ENCODE measurements at regions not wholly inside any gene's neighbourhood (a gene's known extent, or its start where the extent isn't known, plus 50 kb on each side); places are given as distances from the start of the nearest gene placed in this dataset.
A peak's percentile ranks its signal among the peaks of the same experiment; 100 is the strongest.

- H3K4me3 ChIP-seq (ENCODE audit: low read depth, low read length) = no peak overlapping the region
Measured at GRCh38 chr2:200742426-200742825, 69.3 kb upstream of the BZW1 start.

GRCh38 chr2:200743042-200743676, 68.6 kb upstream of the BZW1 start:
- Histone ChIP-seq H3K36me3 (no peaks in the 10 kb centered on the region), H3K27me3 (no peaks in the 10 kb centered on the region), H3K9me3 (no peaks in the 10 kb centered on the region), H3K4me3 (ENCODE audit: low read depth, low read length) (no peak overlapping the region), H3K4me1 (no peaks in the 10 kb centered on the region; the same call in 1 of the 2 replicates)
- DNase-seq = no peak
- no peak for TF ChIP-seq CTCF (IDR thresholded peaks at IDR 0.05; ENCODE audit: low read depth, low read length)

More at GRCh38 chr2:200742426-200742825, 69.3 kb upstream of the BZW1 start:
- no peaks in the 10 kb centered on the region for H3K4me1 ChIP-seq
- TF ChIP-seq CTCF (IDR thresholded peaks at IDR 0.05; ENCODE audit: low read depth, low read length) = no peak
- no peaks in the 10 kb centered on the region for H3K27me3 ChIP-seq
- no peaks in the 10 kb centered on the region for H3K36me3 ChIP-seq
- no peak for DNase-seq
- no peaks in the 10 kb centered on the region for H3K9me3 ChIP-seq

GRCh38 chr2:200744201-200744602, 67.5 kb upstream of the BZW1 start:
- H3K9me3 ChIP-seq = no peaks in the 10 kb centered on the region
- H3K4me3 ChIP-seq (ENCODE audit: low read depth, low read length) = no peak overlapping the region
- H3K27me3 ChIP-seq = no peaks in the 10 kb centered on the region
- TF ChIP-seq CTCF (IDR thresholded peaks at IDR 0.05; ENCODE audit: low read depth, low read length) = no peak
- no peaks in the 10 kb centered on the region for H3K36me3 ChIP-seq
- no peaks in the 10 kb centered on the region; the same call in 1 of the 2 replicates for H3K4me1 ChIP-seq
- peak; percentile 31 for DNase-seq

- Histone ChIP-seq H3K27me3 (no peaks in the 10 kb centered on the region), H3K4me1 (no peaks in the 10 kb centered on the region; the same call in 1 of the 2 replicates), H3K36me3 (no peaks in the 10 kb centered on the region), H3K4me3 (ENCODE audit: low read depth, low read length) (no peak overlapping the region), H3K9me3 (no peaks in the 10 kb centered on the region)
- DNase-seq = no peak
- no peak for TF ChIP-seq CTCF (IDR thresholded peaks at IDR 0.05; ENCODE audit: low read depth, low read length)
Measured at GRCh38 chr2:200746301-200746700, 65.4 kb upstream of the BZW1 start.

- no peaks in the 10 kb centered on the region for H3K36me3 ChIP-seq
- no peak for TF ChIP-seq CTCF (IDR thresholded peaks at IDR 0.05; ENCODE audit: low read depth, low read length)
- no peak for DNase-seq
- H3K27me3 ChIP-seq = no peaks in the 10 kb centered on the region
- no peak overlapping the region for H3K4me3 ChIP-seq (ENCODE audit: low read depth, low read length)
- no peaks in the 10 kb centered on the region for H3K9me3 ChIP-seq
- no peaks in the 10 kb centered on the region; the same call in 1 of the 2 replicates for H3K4me1 ChIP-seq
Measured at GRCh38 chr2:200747668-200748618, 63.8 kb upstream of the BZW1 start.

All from BE2C (cell line).